HG02870 (cell line): ENCODE measurements at regions not wholly inside any gene's neighbourhood (a gene's known extent, or its start where the extent isn't known, plus 50 kb on each side); places are given as distances from the start of the nearest gene placed in this dataset.

Source experiments
- ATAC-seq: cut with Tn5 transposase; IDR thresholded peaks from one replicate; pipeline ENCODE4 v1.9.1; 2021; ENCODE audit warnings: mild to moderate bottlenecking, moderate library complexity; ENCODE audit not compliant: unreplicated experiment

GRCh38 chr9:117858561-117858960 is 154.4 kb downstream of the TLR4 start:
- no peak for ATAC-seq

DNA sequence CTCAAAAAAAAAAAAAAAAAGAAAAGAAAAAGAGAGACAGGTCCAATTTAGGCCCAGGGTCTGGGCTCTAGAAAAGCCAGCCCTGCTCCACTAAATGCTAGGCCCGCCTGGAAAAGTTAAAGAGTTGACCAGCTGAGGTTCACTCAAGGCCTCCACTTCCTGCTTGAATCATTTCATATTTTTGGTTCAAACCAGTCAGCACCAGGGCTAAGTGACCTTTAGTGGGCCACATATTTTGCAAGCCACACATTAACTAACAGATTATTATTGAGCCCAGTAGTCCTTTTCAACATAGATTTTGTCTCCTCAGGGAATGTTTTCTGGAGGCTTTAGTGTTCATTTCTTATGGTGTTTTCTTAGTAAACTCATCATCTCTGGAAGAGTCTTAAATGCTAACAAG is 156.6 kb downstream of the TLR4 start:
- no peak for ATAC-seq

DNA sequence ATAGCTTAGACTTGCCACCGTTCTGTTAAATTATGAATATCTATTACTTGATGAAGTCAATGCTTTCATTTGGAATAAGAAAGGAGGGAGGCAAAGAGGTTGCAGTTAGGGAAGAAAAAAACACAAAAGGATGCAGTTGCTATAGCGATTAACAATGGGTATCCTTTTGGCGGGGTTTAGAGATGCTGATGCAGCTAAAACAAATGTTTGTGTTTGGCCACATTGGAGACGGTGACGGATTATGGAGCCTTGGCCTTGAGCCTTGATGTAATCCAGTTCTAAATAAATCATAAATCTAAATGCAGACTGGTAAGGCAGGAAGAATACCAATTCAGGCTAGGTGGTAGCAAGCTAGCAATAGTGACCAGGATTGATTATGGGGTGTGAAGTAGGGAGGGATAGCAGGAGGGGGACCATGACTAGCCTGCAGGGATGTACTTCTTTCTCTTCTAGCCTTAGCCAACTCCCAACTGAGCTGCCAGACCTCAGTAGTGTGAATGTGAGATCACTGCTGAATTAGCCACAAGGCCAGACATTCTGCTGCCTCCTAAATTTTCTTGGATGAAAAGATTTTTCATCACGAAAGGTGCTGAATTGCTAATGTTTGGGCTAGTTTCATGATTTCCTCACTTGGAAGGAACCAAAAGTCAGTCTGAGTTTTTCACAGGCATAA is 160.3 kb downstream of the TLR4 start:
- ATAC-seq: no peak

DNA sequence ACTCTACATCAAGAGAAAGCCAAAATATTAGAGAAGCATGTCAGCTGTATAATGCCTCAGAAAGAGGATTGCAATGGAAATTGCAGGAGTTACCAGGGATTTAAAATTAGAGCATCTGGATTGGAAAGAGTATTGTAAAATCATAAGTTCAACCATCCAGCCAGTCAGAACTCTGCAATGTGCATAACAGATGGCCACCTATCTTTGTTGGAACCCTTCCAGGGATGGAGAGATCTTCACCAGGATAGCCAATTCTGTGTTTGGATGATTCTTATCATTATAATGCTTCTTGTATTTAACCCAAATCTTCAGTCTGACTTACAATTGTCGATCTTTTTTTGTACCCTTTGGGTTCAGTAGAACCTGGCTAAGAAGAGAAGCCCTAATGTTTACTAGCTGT is 164.4 kb downstream of the TLR4 start:
- ATAC-seq: no peak

DNA sequence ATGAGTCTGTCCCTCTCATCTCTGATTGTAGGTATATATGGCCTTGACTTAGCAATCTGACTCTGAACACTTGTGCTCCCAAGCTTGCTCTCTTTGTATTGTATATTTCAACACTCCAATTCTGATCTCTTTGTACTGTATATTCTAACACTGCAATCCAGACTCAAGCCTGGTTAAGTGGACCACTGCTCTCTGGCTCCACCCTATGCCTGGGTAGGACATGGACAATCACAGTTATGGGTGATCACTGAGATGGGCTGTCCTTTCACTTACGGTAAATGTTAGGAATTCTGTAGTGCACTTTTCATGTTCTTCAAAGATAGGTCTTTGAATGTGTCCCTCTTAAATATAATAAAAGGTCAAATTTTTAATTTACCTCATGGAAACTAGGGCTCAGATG is 165.1 kb downstream of the TLR4 start:
- ATAC-seq: no peak

DNA sequence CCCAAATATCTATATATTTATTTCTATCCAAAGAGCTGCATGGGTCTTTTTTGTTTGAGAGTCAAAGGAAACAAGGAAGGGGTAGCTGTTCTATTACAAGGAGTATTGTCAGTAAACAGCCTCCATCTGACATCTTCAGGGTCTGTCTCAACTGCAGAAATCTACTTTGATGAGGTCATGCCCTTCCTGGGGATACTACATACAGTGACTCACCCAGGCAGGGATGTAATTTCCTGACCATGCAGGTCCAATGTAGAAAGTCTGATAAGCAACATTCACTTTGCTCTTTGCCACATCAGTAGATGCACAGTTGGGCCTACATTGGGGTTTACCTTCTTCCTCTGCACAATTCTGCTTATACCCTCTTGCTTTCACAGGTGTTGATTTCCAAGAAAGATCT is 165.5 kb downstream of the TLR4 start:
- ATAC-seq: no peak

DNA sequence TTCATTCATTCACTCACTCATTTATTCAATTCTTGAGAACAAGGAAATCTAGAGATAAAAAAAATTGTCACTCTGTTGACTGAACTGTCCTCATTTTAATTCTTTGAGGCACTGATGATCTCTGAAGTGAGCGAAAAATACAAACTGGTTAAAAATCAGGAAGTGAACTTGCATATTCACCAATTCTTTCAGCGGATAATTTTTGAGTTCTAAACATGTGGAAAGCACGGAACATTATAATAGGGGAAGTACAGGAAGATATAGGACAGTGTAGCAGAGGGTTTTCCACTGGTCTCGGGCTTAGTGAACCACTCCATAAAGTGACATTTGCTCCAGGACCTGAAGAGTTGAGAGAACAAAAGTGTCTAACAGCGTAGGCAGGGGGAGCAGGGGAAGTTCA is 169.5 kb downstream of the TLR4 start:
- no peak for ATAC-seq

- no peak for ATAC-seq
Observed at GRCh38 chr9:117875886-117876285, 171.7 kb downstream of the TLR4 start.

GRCh38 chr9:117882171-117882570 is 178.0 kb downstream of the TLR4 start:
- no peak for ATAC-seq

DNA sequence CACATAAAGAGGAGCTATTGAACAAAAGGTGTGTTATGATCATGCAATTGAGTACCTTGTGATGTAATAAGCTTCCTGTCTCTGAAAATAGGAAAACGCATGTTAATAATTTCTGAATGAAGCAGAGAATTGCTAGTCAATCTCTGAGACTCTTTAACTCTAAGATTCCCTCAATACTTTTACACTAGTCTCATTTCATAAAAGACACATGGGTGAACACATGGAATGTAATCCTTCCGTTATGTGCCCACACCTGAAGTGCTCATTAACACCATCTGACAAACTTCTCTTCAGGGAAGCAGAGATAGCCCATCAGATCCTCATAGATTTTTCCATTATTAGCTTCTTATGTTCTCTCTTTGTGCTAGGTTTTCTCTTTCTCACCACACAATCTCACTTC is 182.4 kb downstream of the TLR4 start:
- no peak for ATAC-seq

DNA sequence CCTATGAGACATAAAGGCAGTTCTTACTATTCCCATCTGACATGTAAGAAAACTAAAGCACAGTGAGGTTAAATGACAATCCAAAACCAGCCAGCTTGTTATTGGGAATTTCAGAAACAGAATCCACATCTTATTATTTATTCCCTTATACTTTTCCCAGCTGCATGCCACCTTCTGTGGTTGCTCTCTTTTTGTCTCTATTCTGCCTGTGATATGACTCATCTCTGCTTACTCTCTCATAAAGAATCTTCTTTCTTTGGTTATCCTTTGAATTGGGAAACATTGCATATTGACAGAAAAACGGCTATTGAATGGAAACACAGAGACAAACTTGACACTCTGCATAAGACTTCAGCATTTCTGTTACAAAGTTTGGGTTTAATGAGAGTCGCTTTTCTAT is 183.2 kb downstream of the TLR4 start:
- ATAC-seq: no peak

DNA sequence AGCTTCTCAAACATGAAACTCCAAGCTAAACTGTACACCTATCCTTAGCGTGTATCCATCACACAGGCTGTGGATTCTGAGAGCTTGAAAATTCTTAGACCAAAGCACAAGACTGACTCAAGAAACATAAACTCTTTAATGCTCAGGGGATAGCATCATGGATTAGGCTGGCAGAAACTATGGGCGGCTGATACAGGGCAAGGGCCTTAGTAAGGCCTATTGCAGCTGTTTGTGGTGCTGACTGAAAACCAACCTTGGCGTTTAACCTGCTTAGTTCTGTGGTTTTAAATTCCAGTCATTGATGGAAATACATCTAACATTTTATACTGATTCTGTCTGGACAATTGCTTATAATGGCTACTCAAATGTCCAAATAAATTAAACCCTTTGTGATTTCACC is 183.7 kb downstream of the TLR4 start:
- no peak for ATAC-seq

DNA sequence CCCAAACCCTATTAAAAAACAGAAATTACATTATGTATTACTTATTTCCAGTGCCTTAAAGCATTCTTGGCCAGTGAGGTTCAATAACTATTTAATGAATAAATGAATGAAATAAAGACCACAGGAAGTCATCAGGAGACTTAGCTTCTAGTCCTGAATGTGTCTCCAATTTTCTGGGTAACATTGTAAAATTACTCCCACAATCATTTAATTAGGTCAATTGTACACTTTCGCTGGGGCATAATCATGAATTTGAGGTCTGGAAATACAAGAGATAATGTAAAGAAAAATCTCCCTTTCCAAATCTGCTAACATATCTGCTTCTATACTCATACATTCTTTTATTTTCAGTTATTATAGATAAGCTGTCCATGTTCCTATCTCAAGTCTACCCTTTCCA is 199.2 kb downstream of the TLR4 start:
- no peak for ATAC-seq

DNA sequence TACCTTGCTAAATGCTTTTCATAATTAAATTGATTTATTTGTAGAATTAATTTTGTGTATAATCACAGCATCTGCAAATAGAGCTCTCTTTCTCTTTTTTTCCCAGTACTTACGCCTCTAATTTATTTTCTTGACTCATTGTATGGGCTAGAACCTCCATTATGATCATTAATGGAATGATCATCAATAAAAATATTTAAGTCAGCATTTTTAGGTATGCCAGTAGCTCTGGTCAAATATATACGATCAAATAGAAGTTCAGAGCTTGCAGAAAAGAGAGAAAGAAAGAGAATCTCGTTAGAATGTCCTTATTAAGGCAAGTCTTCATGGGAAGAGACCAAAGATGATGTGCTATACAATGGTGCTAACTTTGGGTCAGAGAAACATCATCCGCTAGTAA is 202.6 kb downstream of the TLR4 start:
- no peak for ATAC-seq

- no peak for ATAC-seq
Observed at GRCh38 chr9:117907420-117907819, 203.2 kb downstream of the TLR4 start.

DNA sequence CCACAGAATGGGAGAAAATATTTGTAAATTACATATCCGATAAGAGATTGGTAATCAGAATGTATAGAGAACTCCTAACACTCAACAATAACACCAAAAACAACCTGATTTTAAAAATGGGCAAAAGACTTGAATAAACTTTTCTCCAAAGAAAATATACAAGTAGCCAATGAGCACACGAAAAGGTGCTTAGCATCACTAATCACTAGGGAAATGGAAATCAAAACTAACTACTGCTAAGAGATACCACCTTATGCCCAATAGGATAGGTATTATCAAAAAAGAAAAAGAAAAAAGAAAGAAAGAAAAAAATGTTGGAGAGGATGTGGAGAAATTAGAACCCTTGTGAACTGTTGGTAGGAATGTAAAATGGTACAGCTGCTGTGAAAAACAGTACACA is 212.1 kb downstream of the TLR4 start:
- ATAC-seq: no peak

DNA sequence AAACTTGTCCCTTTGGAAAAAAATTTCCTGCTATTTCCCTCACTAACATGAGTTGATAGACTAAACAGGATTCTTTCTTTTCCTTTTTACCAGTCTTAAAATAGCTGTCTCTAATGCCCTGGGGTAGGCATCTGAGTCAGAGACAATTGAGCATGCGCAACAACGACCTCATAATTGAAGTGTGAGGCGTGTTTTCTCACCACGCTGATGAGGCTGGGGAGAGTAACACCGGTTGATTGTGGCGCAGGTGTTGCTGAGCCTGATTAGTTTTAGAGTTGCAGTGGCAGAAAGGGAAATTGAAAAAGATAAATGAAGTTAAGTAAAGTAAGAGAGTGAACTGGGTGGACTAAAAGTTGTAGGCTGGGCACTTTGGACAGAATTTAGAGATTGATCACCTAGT is 213.7 kb downstream of the TLR4 start:
- no peak for ATAC-seq

- no peak for ATAC-seq
Observed at GRCh38 chr9:117919538-117919937, 215.3 kb downstream of the TLR4 start.

DNA sequence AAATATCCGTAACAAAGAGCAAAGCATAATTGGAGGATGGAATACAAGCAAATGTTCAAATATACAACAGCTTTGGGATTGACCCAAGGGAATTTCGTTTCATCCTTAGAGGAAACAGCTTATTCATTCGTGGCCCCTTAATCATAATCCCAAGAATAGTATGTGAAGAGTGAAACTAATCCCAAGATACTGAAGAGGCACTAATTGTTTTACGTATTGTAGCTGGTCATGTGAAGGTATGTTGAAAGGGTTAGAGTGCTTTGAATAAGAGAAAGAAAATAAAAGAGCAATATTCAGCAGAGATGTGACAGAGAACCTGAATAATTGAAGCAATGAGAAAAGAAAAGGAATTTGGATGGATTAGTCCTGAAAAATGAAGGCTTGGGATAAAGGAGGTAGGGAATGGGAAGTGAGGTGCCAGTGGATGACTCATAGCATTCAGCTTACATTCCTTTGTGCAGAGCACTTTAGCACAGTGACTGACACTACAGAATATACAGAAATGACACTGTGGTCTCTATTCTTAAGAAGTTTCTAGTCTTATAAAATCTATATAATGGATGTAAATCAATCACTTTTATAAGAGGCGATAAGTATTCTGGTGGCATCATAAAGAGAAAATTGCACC is 221.9 kb downstream of the TLR4 start:
- ATAC-seq: no peak

DNA sequence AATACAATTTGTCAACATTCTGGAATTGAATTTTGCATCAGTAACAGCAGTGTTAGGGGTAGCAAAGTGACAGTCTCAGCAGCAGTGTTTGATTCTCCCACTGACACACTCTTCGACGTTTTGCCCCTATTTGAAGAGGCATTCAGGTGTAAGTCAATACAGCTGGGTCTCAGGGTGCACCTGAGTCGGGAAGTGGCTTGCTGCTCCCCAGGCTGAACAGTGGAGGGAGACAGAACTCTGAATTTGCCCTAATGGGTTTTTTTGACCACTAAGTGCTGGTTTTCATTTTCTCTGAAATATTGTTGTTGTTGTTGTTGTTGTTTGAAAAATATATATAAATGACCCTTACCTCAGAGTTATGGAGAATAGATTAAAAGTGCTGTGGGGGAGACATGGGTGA is 223.2 kb downstream of the TLR4 start:
- no peak for ATAC-seq

DNA sequence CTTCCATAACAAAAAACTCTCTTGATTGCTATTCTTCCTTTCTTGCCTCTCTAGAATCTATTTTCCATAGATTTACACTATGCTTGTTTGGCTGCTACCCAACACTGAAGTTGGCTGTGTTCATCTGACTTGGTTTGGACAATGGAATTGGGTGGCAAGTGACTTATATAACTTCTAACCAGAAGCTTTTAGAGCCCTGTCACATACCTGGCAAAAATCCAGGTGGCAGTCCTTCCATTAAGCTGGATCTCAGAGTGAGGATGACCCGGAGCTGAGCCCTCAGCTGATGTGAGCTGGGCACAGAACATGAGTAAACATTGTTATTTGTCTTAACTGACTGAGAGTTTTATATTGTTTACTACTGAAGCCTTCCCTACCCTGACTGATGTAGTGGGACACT is 225.7 kb downstream of the TLR4 start:
- no peak for ATAC-seq

- no peak for ATAC-seq
Observed at GRCh38 chr9:117932585-117932984, 228.4 kb downstream of the TLR4 start.
